Germinal center (tissue), 1 donor: ENCODE measurements at regions not wholly inside any gene's neighbourhood (a gene's known extent, or its start where the extent isn't known, plus 50 kb on each side); places are given as distances from the start of the nearest gene placed in this dataset.

Experiments
- DNase-seq: peaks from one replicate; pipeline ENCODE4 v3.0.0; 2012; ENCODE audit warnings: mixed read lengths, low spot score

DNA sequence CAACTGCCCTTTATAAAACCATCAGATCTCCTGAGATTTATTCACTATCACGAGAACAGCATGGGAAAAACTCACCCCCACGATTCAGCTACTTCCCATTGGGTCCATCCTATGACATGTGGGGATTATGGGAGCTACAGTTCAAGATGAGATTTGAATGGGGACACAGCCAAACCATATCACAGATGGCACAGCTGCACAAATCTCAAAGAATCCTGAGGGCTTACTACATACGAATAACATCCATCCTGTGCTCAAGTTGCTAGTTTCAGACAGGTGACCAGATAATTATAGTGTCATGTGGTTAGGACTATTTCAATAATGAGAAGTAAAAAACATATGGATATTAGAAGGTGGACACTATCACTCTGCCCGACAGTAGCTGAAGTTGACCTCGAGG is 211.2 kb downstream of the NUAK1 start:
- no peak for DNase-seq

DNA sequence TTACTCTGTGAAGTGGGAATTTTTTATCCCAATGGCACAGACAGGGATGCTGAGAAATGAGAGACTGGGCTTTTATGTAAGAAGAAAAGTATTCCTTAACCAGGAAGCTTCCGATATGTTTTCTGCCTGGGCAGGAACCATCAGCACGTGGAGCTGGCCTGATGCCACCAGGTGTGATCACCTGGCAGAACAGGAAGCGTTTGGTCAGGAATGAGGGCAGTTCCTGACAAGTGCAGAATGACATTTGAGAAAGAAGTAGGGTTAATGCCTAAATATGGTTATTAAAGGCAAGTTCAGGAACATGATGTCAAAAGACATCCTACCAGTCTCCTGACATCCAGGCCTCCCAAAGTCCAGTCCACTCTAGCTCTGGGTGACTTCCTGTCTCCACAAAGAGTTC is 210.3 kb downstream of the NUAK1 start:
- no peak for DNase-seq

DNA sequence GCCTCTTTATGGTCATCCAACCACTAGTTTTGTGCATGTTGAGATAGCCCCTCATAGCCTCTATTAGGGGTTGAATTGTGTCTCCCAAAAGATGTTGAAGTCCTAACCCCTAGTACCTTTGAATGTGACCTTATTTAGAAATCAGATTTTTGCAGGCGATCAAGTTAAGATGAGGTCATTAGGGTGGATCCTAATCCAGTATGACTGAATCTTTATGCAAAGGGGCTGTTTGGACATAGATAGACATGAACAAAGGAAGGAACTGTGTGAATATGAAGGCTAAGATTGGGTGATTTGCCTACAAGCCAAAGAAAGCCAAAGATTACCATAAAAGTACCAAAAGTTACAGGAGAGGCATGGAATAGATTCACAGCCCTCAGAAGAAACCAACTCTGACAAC is 209.6 kb downstream of the NUAK1 start:
- DNase-seq, result no peak

DNA sequence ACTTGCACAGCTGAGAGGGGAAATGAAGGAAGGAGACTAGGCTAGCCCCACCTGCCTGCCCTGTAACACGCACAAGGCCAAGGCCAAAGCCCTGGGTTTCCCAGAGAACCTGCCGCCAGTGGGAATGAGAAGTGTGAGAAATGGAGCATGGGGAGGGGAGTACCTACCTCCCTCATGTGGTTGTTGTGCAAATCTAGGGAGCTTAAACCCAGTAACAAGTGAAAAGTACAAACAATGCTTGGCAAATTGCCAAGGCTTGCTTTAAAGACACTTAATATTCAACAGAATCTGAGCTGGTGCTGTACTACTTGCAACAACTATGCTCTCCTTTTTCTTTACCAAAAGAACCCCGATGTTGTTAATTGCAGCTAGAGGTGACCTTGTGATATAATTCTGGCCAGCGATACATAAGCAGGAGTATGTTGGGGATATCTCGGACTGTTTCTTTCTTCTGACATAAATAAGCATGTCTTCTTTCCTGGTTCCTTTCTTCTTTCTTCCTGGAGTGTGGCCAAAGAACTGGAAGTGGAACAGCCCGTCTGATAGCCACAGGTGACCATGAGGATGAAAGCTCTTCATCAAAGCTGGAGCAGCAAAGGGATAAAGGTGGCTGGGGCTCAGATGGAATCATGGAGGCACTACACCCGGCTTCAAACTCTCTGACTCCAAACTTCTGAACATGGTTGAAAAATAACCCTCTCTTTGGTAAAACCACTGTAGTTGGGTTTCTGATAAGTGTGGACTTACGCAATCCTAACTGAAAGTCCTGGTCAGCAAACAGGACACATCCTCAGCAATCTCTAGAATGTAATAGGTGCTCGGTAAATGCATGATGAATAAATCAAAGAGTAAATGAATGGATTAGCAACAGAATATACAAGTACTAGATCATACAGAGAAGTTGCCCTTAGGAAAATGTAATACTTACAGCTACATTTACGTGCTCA is 207.9 kb downstream of the NUAK1 start:
- no peak for DNase-seq

DNA sequence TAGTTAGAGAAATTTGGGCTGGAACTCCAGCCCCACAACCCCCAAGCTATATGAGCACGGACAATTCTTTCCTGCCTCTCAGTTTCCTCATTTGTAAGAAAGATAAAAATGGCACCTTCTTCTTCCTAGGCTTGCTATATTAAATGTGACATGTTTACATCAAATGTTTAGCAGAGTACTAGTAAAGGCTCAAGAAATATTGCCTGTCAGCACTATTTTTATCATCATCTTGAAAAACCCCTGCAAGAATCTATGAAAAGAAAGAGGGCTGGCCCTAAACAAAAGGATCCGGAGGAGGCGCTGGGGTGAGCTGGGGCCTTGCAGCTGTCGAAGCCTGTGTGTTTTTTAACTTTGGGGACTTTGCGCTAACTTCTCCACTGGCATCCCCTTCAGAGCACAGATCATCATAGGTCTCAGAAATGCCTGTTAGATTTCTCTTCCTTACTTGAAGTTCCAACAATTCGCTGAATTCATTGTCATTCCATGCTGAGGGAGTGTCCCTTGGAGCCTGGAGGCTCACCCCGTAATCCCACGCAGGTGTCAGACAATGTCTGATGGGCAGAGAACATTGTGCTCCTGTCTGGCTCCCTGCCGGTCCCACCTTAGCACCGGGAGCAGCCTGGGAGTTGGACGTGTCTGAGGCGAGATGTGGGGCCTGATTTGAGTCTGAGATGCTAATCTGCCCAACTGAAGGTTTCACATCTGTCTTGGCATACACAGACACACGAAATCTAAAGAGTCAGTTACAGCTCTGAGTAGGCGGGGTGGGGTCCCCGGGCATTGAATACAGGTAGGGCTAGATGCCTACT is 206.8 kb downstream of the NUAK1 start:
- no peak for DNase-seq

DNA sequence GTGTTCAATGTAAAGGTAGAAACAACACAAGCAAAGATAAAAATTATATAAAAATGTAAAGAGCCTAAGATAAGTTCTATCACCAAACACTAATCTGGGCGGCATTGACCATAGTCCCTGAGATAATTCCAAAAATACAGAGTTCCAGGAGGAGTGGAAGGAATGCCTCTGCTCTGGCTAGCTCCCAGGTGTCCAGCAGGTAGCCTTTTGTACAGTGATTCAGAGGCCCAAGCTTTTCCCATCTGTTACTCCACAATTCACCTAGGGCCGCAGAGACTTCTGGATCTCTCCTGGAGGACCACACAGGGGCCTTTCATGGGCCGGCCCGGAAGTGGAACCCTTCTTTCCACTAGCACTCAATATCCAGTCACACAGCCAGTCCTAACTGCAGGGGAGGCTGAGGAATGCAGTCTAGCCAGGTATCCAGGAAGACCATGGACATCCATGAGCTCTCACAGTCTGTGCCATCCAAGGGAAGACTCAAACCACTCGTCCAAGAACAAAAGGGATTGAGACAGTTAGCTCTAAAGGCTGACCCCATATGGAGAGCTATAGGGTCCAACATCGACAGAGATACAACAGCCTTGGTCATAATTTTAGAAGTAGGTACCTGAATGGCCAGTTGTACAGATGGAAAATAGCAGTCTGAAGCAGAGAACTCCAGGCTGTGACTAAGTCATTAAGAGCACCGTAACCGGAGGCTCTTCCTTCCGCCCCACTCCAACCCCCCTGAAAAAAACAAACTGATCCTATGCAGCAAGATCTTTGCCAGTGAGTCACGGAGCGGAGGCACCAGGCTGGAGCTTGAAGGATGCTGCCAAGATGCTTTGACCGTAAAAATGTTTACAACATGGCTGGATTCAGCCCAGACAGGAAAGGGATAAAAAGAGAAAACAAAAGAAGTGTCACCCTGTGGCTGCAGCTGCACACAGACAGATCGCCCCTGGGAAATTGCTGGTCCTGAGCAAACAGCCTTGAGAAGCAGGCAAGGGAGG is 204.8 kb downstream of the NUAK1 start:
- no peak for DNase-seq

DNA sequence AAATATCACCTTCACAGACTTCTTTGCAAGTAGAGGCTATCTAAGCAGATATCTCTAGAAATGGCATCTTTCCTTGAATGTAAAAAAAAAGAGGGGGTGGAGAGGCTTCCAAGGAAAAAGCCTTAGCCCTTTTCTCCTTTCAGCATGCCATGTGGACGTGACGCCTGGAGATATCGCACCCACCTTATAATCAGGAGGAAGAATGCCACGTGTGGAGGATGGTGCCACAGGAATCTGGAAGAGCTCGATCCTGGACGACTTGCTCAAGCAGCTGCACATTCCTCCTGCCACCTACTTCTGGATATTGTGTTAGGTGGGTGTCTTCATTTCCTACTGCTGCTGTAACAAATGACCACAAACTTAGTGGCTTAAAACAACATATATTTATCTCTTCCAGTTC is 203.6 kb downstream of the NUAK1 start:
- no peak for DNase-seq

DNA sequence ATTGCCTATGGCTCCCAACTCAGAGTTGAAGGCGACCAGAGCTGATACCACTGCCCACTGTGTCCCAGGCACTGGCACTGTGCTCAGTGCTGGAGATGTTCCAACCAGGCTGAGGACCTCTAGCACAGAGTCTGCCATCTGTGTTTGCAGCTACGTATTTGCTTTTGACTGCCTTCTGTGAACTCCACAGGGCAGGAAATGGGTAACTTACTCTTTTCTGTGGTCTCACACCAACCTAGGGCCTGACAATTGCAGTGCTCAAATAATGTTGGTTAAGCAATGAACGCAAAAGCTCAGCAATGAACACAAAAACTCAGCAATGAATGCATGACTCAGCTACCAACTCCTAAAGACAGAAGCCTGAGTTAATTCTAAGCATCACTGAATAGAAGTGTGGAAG is 202.8 kb downstream of the NUAK1 start:
- DNase-seq, result no peak

DNA sequence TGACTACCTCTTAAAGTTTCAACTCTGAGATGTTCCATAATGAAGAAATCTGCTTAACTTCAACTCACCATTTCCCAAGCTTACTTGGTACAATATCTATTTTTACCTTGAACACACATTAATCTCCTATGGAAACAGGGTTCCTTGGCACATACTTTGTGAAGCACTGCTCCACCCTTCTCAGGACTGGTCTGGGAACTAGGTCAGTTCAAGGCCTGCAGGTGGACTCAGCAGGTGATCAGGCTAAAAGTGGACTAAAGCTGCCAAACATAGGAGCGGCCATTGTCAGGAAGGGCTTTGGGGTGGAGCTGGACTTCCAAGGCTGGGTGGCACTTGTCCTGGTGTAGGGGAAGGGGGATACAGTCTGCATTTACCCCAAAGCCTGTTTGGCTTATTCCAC is 202.3 kb downstream of the NUAK1 start:
- DNase-seq, result no peak

DNA sequence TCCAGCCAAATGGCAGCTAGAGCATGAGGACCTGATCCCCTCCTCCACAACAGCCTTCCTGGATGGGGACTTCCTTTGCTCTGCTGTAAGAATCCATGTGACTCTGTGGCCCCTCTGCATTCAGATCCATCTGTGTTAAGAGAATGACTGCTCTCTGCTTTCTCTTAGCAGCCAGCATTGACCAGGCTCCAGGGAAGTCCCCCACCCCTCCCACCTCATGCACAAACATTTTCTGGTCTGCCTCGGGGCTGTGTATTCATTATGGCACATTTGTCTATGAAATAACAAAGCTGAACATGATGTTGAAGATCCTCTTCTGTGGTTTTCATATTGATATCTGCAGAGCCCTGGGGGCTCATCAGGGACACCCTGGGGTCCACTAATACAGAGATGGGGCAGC is 201.7 kb downstream of the NUAK1 start:
- no peak for DNase-seq

DNA sequence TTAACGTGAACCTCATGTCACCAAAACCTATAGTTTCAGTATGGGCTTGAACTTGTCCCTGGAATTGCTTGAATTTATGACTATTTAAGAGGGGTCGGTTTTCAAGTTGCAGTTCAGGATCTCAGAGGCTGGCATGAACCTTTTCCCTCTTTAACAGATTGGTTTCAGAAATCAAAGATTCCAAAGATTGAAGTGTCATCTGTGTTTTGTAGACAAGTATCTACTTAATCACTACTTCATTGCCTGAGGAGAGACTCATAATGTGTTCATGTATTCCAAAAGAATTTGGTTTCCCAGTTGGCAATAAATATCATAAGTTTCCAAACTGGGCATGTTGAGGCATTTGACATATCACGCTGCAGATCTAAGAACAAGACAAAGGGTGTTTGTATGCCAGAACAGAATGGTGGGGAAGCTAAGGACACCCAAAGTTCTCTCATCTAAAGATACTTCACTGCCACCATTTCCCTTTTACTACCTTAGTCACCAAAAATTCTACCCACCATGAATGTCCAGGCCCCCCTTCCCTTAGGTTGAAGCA is 199.5 kb downstream of the NUAK1 start:
- no peak for DNase-seq

DNA sequence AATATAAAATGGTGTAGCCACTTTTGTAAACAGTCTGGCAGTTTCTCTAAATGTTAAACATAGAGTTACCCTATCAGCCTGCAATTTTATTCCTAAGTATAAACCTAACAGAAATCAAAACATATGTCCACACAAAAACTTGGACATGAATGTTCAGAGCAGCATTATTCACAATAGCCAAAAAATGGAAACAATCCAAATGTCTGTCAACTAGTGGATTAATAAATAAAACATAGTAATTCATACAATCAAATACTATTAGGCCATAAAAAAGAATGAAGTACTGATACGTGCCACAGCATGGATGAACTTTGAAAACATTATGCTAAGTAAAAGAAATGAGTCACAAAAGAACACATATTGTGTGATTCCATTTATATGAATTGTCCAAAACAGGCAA is 196.5 kb downstream of the NUAK1 start:
- DNase-seq, result no peak

DNA sequence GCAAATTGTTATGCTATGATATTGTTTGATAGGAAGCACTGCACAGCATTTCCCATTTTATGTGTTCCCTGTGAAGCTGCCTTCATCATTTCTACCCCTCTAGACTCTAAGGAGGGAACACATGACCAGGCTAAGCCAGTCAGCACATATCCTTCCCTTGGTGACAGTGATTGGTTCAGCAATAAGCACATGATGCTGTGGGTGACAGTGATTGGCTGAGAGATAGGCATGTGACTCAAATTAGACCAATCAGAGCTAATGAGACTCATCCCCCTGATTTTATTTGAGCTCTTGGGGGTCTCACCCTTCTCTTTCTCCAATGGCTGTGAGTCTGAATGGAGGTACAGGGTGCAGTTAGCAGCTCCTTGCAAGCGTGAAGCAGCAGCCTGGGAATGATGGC is 195.2 kb downstream of the NUAK1 start:
- DNase-seq, result no peak

DNA sequence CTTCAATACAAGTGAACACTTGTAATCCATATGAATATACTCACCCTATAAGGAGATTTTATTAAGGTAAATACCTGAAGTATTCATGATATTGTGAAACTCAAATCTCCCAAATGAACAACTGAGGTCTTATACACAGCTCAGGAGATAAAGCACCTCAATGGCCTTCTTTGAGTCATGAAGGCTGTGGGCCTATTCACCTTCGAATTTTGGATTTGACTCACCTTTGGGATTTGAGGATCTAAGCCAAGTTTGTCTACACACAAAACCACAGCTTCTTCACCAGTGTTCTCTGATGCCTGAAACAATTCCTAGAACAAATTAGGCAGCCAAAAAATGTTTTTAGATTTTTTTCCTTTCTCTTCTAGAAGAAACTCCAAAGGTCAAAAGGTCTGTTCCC is 194.1 kb downstream of the NUAK1 start:
- DNase-seq, result no peak

DNA sequence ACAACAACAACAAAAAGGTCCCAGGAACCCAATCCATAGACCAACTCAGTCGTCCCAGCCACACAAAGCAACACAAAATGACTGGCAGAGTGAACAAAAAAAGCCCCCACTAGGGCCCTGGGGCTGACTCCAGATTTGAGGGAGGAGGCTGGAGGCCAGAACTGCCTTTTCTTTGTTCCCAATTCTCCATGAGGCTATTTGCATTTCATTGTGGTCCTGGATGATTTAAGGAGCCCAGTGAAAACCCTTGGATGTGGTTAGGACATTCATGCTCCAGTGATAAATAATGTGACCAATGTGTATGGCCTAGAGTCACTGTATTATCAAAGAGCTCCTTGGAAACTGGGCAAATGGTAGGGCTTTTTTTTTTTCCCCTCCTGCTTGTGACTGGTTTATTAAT is 192.9 kb downstream of the NUAK1 start:
- DNase-seq, result no peak

DNA sequence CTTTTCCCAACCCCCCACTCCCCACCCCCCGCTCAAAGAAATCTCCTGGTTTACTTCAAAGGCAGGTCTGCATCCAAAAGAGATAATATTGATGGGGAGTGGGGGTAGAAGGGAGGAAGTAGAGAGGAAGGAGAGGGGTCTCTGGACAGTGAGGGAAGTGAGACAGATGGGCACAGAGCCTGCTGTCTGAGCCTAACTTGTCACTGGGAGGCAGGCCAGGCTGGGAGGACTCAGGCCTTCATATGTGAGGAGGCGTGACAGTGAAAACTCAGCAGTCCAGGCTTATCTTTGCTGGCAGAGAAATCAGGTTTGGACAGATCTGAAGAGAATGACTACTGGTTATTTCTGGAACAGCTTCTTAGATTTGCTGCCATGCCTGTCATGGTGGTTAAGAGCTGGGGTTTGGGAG is 192.3 kb downstream of the NUAK1 start:
- no peak for DNase-seq

DNA sequence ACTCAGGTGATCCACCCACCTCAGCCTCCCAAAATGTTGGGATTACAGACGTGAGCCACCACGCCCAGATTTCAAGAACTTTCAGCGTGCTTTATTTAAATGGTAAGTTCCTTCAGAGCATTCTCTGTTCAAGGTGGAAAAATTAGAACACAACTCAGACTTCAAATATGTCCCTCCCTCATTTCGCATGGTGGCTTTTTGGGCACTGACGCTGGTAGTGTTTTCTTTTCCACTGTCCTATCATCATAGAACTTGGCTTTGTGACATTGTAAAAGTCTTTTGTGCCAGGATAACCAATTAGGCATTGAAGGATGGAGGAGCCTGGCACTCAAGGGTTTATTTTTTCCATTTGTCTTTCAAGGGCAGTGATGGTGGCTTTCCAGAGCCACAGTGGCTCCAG is 190.8 kb downstream of the NUAK1 start:
- DNase-seq, result no peak

DNA sequence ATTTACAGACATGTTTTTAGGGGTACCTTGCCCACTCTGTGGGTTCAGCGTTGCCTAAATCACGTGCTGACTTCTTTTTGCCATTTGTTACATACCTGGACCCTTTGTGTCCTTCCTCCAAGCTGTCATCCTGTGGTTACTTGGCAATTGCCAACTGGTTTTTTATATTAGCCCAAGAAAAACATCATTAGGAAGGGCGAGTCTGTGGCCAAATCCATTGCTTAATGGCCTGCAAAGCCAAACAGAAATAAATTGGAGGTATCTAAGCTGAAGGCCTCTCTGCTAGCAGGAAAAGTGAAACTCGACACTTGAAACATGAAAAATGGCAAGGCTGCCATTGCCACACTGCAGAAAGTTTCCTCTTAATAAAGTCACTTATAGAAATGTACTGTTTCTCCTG is 190.4 kb downstream of the NUAK1 start:
- DNase-seq, result no peak

DNA sequence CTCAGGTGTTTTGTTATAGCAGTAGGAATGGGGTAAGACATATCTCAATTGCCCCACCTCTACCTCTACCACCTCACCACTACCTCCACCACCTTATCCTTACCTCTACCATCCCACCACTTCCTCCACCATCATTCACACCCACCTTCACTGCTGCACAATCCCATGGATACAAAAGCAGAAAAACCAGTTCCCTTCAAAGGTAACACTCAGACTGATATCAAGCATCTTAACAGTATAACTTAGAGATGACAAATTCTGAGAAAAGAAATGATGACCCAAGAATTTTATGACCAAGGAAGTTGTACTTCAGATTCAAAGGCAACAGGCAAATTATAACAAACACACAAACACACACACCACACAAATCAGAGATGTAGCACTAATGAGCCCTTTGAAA is 189.4 kb downstream of the NUAK1 start:
- no peak for DNase-seq

DNA sequence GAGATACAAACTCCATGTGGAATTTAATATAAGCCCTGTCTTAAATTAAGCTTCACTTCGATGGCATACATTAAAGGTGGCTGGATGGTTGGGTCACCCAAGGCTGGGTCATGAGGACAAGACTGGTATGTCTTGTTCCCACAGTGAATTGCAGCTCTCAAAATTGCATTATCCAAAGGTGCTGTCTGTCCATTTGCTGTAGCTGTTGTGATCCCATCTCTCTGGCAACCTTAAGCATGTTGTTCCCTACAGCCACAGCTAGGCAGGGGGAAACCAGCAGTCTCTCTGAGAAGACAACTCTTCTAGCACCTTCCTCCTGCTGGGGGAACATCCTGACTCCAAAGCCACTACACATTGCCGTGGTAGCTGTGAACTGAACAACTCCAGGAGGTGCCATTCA is 187.0 kb downstream of the NUAK1 start:
- no peak for DNase-seq
